Neural progenitor cell (in vitro differentiated cells): ENCODE measurements at regions not wholly inside any gene's neighbourhood (a gene's known extent, or its start where the extent isn't known, plus 50 kb on each side); places are given as distances from the start of the nearest gene placed in this dataset.

Experiments used
- CTCF ChIP-seq: fragments of 200-600 bp; sonication (generic); IDR thresholded peaks from 2 replicates; pipeline ENCODE4 v1.5.1; 2017; ENCODE audit warnings: antibody characterized with exemption, mild to moderate bottlenecking
- EZH2 ChIP-seq: fragments of 200-600 bp; sonication (generic); IDR thresholded peaks from 2 replicates; pipeline ENCODE4 v1.6.1; 2017; ENCODE audit warnings: antibody characterized with exemption, mild to moderate bottlenecking, moderate library complexity
- EZH2phosphoT487 ChIP-seq: fragments of 200-600 bp; sonication (generic); IDR thresholded peaks from 2 replicates; pipeline ENCODE4 v1.6.1; 2017; ENCODE audit warnings: antibody characterized with exemption

GRCh38 chr18:72993250-72993649, 125.5 kb upstream of the NETO1 start:
- TF ChIP-seq EZH2: no peak
- TF ChIP-seq CTCF: no peak
- TF ChIP-seq EZH2phosphoT487: no peak
